ENCODE measurements at regions not wholly inside any gene's neighbourhood (a gene's known extent, or its start where the extent isn't known, plus 50 kb on each side); places are given as distances from the start of the nearest gene placed in this dataset.
A peak's percentile ranks its signal among the peaks of the same experiment; 100 is the strongest.

- TF ChIP-seq EP300 (IDR thresholded peaks at IDR 0.05) (no peak), POLR2AphosphoS5 (IDR thresholded peaks at IDR 0.05) (no peak), POLR2A (IDR thresholded peaks at IDR 0.05) (no peak)
- TF ChIP-seq, protein P1, sequence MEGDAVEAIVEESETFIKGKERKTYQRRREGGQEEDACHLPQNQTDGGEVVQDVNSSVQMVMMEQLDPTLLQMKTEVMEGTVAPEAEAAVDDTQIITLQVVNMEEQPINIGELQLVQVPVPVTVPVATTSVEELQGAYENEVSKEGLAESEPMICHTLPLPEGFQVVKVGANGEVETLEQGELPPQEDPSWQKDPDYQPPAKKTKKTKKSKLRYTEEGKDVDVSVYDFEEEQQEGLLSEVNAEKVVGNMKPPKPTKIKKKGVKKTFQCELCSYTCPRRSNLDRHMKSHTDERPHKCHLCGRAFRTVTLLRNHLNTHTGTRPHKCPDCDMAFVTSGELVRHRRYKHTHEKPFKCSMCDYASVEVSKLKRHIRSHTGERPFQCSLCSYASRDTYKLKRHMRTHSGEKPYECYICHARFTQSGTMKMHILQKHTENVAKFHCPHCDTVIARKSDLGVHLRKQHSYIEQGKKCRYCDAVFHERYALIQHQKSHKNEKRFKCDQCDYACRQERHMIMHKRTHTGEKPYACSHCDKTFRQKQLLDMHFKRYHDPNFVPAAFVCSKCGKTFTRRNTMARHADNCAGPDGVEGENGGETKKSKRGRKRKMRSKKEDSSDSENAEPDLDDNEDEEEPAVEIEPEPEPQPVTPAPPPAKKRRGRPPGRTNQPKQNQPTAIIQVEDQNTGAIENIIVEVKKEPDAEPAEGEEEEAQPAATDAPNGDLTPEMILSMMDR (IDR thresholded peaks at IDR 0.05) = no peak
- H3K4me3 ChIP-seq = no peak overlapping the region
- H3K36me3 ChIP-seq = no peaks in the 10 kb centered on the region
- no peaks in the 10 kb centered on the region for H3K27me3 ChIP-seq
- no peaks in the 10 kb centered on the region for H3K9me3 ChIP-seq
- WGBS, 5 donors = 80 to 91% (median 88%) methylated on average over 1 of the region's 1 CpG
- DNase-seq = no peak
- H3K27ac ChIP-seq = no peak overlapping the region
- intact Hi-C loops (cut with DNase I; ENCODE audit: low total_unique reads) = no loop called here
- H3K4me1 ChIP-seq = no peaks in the 10 kb centered on the region
Measured at GRCh38 chr18:51316677-51317076, 119.2 kb upstream of the MEX3C start.

DNA sequence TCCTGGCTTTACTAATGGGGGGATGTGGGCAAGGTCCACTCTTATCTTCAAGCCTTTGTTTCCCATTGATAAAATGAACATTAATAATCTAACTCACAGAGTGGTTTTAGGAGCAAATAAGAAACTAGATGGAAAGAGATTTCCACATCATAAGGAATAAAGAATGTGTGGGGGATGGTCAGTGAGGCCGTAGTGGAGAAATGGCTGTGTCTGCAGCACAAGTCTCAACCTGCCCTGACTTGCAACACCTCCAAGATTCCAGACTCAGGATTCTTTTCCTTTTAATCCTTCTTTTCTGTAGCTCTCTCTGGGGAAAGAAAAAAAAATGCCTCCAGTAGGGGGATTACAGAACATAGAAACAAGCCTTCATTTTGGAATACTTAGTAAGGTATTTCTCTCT lies 124.2 kb upstream of the MEX3C start:
- intact Hi-C loops (cut with DNase I; ENCODE audit: low total_unique reads) = no loop called here
- DNase-seq = peak in 1 of 2 donors; percentile 36
- Histone ChIP-seq H3K4me1 (peaks cover 0 to 3% (median 0%) of the 10 kb centered on the region in 4 donors), H3K27ac (no peak overlapping the region), H3K4me3 (no peak overlapping the region), H3K27me3 (no peaks in the 10 kb centered on the region), H3K9me3 (no peaks in the 10 kb centered on the region), H3K36me3 (no peaks in the 10 kb centered on the region)
- TF ChIP-seq POLR2A (IDR thresholded peaks at IDR 0.05) (no peak), POLR2AphosphoS5 (IDR thresholded peaks at IDR 0.05) (no peak), EP300 (IDR thresholded peaks at IDR 0.05) (no peak)
- TF ChIP-seq, protein P1 (IDR thresholded peaks at IDR 0.05) = no peak
- 20 to 41% (median 27%) methylated on average over 1 of the region's 1 CpG for WGBS, 5 donors

DNA sequence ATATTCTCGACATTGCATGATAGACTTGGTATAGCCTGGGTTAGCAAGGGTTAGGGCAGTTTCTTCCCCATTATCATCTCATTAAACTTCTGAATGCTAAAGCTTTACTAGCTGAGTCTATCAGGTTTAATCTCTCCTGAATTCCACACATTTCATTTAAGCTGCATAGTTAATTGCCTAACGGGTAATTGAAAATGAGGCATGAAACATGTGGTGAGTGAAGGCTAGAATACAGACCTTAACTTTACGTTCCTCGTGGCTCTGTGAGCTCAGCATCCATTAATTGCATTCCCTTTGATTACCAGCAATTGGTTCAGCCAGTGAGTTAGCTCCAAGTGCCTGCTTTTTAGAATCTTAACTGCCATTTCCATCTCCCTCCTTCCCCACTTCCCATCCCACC lies 126.5 kb upstream of the MEX3C start:
- H3K4me3 ChIP-seq = no peak overlapping the region
- WGBS, 5 donors = 82 to 93% (median 87%) methylated on average over 4 of the region's 4 CpGs

GRCh38 chr18:51330148-51330547 lies 132.7 kb upstream of the MEX3C start:
- DNase-seq = no peak
- 64 to 82% (median 76%) methylated on average over 4 of the region's 4 CpGs for WGBS, 5 donors
- no peaks in the 10 kb centered on the region for H3K36me3 ChIP-seq
- H3K9me3 ChIP-seq = no peaks in the 10 kb centered on the region
- H3K27me3 ChIP-seq = no peaks in the 10 kb centered on the region
- H3K4me3 ChIP-seq = no peak overlapping the region
- TF ChIP-seq, protein P1 (IDR thresholded peaks at IDR 0.05) = no peak
- no peak for TF ChIP-seq POLR2A (IDR thresholded peaks at IDR 0.05)
- TF ChIP-seq EP300 (IDR thresholded peaks at IDR 0.05) = no peak
- no peak for TF ChIP-seq POLR2AphosphoS5 (IDR thresholded peaks at IDR 0.05)
- H3K27ac ChIP-seq = no peak overlapping the region
- H3K4me1 ChIP-seq = peaks cover 0 to 3% (median 0%) of the 10 kb centered on the region in 4 donors
- intact Hi-C loops (cut with DNase I; ENCODE audit: low total_unique reads) = no loop called here

More for the DNA sequence above, 126.5 kb upstream of the MEX3C start:
- intact Hi-C loops (cut with DNase I; ENCODE audit: low total_unique reads) = no loop called here
- TF ChIP-seq POLR2AphosphoS5 (IDR thresholded peaks at IDR 0.05) (no peak), POLR2A (IDR thresholded peaks at IDR 0.05) (no peak), EP300 (IDR thresholded peaks at IDR 0.05) (no peak)
- TF ChIP-seq, protein P1 (IDR thresholded peaks at IDR 0.05) = no peak
- Histone ChIP-seq H3K4me1 (peaks cover 0 to 3% (median 0%) of the 10 kb centered on the region in 4 donors), H3K36me3 (no peaks in the 10 kb centered on the region), H3K27me3 (no peaks in the 10 kb centered on the region), H3K27ac (no peak overlapping the region), H3K9me3 (no peaks in the 10 kb centered on the region)
- DNase-seq = no peak

Measured in stomach (tissue), 8 donors.